Spleen (tissue), 7 donors: ENCODE measurements at regions not wholly inside any gene's neighbourhood (a gene's known extent, or its start where the extent isn't known, plus 50 kb on each side); places are given as distances from the start of the nearest gene placed in this dataset.

Source experiments
- CTCF ChIP-seq, 11 experiments: fragments of 200-600 bp in 7 of 11; fragments of 450-650 bp in 4 of 11; sonication (generic) in 4 of 11; IDR thresholded peaks in 8 of 11; conservative IDR thresholded peaks in 3 of 11; 1 replicate in 7 of 11; 2 replicates in 4 of 11; pipeline versions ENCODE4 v1.4.0 to v1.8.0; 2016 to 2021; ENCODE audit warnings: antibody characterized with exemption in 11 of 11, inconsistent platforms in 4 of 11, mild to moderate bottlenecking in 1 of 11
- POLR2AphosphoS5 ChIP-seq, 3 donors: sonication (generic); formaldehyde crosslinking; IDR thresholded peaks; one replicate each; pipeline ENCODE4 v1.5.1; 2017; ENCODE audit warnings: antibody characterized with exemption in 3 of 3
- donor health status: DM: no; HTN: no; CAD: no; lungs with moderate emphysema.
- donor health status: DM: no; HTN: no; CAD: no.
- donor health status: DM: no; HTN: no; CAD: no.

DNA sequence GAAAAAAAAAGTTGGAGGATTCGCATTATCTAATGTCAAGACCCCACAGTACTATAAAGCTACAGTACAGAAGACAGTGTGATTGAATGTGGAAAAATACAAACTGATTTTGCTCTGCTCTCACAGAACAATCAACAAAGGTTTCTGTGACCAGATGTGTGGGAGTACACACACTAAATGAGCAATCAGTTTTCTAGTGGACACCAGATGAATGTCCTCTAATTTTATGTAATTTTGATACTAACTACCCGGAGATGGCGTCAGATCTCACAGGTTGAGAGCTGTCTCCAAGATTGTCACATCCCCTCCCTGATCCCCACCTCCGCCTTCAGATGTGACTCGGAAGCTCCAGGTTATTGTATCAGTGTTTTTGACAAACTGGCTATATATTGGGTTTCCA, 81.9 kb upstream of the HUWE1 start:
- no peak for TF ChIP-seq CTCF (IDR thresholded peaks at IDR 0.05 in 8 of 11, conservative IDR thresholded peaks at IDR 0.05 in 3 of 11)
- TF ChIP-seq POLR2AphosphoS5 (IDR thresholded peaks at IDR 0.05), result no peak
